NCI-H2196 (cell line): ENCODE measurements at regions not wholly inside any gene's neighbourhood (a gene's known extent, or its start where the extent isn't known, plus 50 kb on each side); places are given as distances from the start of the nearest gene placed in this dataset.

Experiments
- DNase-seq: peaks from one replicate; lab custom pipeline; 2025; ENCODE audit not compliant: unreplicated experiment; lab: John Stamatoyannopoulos, UW

DNA sequence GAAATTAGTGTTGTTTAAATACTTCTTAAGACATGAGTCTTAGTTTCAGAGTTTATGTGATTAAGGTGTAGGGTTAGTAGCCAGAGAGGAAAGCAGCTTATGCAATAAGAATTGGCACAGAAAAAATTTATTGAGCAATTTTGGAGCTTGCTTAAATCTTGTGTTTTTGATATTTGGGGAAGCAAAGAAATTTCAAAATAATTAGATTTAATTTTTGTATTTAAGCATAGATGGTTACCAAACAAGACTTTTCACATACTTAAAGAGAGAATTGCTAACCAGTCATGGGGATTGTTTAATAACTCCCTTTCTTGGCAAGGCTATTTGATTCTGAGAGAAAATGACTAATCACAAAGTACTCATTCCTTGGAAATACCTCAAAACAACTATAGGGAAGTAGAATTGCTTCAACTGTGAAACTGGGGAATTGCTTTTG is 202.0 kb upstream of the GRID2 start:
- DNase-seq, result no peak

DNA sequence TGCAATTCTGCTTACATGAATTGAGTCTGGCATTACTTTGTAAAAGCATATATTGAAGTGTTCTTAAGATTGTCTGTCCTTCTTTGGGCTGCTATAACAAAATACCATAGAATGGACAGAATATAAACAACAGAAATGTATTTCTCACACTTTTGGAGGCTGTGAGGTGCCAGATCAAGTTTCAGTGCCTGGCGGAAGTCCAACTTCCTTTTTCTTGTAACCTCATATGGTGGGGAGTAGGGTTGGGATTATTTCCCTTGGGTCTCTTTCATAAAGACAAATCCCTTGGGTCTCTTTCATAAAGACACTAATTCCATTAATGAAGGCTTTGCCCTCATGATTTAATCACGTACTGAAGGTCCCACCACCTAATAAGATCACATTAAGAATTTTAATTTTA is 199.3 kb upstream of the GRID2 start:
- DNase-seq, result no peak

DNA sequence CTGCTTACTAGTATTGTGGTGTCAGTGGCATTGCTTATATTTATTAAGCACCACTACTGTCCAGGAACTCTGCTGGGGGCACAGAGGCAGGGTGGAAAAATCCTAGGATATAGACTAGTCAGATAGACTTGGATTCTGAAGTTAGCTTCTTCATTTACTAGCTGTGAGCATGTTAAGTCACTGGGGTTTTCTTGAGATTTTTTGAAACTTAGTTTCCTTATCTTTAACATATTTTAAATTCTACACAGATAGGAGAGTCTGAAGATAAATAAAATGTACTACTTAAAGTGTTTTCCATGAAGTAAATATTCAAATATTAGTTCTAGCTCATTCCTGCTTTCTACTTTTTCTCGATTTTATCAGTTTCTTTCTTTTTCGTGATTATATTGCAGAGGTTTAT is 196.9 kb upstream of the GRID2 start:
- no peak for DNase-seq

DNA sequence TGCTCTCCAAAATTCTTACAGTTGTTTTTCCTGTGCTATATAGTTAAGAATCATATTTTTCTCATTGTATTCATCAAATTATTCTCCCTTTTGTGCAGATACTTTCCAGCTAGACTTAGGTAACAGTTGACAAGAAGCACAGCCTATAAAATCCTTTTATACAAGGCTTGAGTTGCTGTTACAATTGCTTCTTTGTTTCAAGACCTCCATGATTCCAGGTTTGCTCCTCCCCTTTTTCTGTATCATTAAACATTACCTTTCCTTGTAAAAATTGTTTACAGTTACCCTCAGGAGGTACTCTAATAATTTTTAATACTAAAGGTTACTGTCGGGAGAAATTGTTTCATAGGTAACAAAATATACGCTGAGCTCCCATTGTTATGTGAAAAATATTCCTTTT is 192.3 kb upstream of the GRID2 start:
- DNase-seq, result no peak

DNA sequence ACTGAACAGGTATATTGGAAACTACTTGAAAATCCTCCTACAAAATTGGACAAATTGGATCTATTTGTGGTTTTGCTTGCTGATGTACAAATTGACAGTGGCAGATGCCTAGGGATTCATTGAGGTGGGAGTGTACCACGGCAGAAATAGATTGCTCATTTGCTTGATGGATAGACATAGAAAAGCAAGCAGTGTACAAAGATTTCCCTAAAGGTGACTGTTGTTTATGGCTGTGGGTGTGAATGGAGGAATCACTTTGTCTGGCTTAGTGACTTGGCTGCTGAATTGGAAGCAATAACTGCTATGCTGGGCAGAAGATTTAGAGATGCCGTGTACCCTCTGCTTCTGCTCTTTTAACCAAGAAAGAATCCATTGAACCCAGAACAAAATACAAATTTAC is 191.0 kb upstream of the GRID2 start:
- no peak for DNase-seq

DNA sequence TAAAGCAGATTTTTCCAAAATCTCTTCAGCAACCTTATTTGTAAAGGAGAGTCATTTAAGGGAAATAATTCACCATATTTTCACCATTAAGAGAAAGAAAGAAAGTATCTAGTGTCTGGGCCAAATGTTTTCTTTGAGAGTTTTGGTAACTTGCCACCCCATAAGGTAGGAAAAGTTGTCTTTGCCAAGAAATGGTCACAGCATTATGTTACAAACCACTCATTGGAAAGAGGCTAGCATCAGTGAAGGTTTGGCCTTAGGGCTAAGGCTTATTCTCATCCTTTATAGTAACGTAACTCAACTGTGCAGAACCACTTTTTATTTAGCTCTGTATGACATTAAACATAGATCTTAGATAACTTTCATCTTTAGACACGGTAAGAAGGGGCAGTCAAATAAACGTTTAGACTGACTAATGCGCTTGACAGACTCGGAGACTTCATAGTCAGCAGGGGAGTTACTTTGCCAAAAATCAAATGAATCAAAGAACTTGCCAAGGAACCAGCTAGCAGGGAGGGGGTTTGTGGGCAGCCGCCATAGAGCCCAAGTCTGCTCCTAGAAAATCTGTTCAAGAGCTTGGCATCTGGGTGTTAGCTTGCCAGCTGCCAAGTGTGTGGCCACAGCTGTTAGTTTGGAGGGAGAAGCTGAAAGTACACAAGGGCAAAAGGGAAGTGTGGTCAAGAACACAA is 182.8 kb upstream of the GRID2 start:
- DNase-seq, result no peak

DNA sequence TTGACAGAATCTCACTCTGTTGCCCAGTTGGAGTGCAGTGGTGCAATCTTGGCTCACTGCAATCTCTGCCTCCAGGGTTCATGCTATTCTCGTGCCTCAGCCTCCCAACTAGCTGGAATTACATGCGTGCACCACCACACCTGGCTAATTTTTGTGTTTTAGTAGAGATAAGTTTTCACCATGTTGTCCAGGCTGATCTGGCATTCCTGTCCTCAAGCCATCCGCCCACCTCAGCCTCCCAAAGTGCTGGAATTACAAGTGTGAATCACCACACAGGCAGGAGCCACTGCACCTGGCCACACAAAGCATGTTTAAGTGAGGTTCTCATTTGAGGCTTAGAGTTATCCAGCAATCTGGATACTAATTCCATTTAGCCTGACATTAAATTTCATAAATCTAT is 180.9 kb upstream of the GRID2 start:
- no peak for DNase-seq

DNA sequence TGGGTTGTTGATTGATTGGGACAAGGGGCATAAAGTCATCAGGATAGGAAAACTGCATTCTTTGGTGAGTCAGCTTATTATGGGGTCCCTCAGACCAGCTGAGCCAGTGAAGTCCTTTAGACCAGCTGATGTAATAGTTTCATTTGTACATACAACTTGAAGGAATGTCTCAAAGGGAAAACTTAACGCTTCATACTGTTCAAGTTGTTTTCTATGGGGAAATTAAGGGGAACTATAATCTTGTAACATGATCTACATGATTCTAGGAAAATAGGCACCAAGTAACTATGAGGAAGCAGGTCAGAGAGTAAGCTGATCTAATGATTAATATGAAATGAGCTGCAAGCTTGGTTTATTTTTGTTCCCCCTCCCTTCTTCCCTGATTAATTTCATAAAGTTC is 175.1 kb upstream of the GRID2 start:
- DNase-seq, result no peak

DNA sequence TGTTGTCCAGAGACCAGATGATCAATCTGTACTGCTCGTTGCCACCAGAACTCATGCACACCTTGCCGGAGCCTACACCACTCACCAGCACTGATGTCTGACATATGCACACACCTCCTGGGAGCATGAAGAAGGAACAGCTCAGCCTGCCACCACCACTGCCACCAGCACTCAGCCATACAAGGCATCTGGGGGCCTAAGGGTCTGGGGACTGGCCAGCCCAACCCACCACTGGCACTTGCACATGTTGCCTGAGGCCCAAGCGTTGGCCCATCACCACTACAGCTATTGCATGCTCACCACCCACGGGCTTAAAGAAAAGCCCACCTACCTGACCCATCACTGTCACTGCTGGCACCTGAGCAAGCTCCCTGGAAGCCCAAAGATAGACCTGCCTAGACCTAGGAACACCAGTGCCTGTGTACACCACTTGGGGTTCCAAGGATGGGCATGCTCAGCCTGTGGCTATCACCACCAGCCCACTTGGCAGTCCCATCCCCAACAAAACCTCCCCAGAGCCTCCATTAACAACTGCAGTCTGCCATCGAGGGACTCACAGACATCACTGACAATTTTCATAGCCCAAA is 174.3 kb upstream of the GRID2 start:
- DNase-seq, result no peak

DNA sequence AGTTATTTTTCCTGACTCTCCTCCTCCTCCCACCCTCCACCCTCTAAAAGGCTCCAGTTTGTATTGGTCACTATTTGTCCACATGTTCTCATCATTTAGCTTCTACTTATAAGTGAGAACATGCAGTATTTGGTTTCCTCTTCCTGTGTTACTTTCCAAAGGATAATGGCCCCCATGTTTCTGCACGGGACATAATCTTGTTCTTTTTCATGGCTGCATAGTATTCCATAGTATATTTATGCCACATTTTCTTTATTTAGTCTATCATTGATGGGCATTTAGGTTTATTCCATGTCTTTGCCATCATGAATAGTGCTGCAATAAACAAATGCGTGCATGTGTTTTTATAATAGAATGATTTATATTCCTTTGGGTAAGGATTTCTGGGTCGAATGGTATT is 167.3 kb upstream of the GRID2 start:
- no peak for DNase-seq

DNA sequence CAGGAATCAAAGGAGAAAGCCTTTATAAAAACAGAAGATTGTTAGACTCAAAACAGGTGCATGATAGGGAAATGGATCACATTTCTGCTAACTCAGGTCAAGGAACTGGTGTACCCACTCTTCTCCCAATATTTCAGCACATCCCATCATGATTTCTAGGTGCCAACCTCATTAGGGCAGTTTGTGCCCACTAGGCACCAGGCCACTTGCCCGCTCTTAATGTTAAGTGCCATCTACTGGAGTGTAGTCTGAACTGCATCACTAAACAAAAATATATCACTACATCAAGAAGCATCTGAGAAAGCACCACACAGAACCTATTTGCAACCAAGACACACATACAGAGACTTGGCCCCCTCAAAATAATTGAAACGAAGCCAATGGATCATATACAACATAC is 140.4 kb upstream of the GRID2 start:
- no peak for DNase-seq

DNA sequence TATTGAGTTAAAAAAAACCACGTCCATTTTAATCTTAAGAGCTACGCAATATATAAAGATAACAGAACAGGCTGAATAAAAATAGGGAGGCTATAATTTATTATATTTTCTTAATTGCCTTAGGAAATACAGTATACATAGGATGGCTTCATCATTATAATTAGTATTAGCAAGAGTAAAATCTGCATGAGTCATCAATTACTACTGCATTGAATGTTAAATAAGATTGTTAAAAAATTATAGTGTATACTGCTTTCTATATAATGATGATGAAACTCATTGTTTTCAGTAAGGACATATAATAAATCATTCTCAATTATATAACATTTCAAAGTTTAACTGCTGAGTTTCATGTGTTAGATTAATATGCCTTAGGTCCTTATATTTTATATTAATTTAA is 133.4 kb upstream of the GRID2 start:
- no peak for DNase-seq

DNA sequence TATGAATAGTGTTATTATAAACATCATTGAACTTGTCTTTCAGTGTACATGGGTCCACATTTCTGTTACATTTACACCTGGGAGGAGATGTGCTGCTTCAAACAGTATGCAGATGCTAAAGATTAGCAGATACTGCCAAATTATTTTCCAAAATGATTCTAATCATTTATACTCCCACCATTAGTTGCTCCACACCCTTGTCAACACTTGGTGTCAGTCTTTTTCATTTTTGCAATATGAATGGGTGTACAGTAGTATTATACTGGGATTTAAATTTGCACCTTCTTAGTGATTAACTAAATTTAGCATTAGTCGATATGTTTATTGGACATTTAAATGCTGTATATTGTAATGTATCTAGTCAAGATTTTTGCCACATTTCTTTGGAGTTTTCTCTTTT is 131.6 kb upstream of the GRID2 start:
- DNase-seq, result no peak

DNA sequence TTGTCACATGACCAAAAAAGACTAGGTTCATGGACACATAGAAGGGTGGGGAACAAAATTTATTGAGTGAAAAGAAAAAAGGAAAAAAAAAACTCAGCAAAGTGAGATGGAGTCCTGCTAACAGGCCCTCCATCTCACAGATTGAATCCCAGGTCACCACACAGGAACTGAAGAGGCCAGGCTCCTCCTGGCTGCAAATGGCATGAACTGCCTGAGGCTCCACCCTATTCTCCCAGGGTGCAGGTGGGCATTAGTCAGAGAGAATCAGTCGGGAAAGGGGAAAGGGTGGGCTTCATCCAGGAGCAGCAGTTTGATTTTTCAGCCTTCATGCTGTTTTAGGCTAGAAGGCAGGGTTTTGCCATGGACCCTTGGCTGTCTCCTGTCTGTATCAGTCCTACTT is 128.5 kb upstream of the GRID2 start:
- no peak for DNase-seq

DNA sequence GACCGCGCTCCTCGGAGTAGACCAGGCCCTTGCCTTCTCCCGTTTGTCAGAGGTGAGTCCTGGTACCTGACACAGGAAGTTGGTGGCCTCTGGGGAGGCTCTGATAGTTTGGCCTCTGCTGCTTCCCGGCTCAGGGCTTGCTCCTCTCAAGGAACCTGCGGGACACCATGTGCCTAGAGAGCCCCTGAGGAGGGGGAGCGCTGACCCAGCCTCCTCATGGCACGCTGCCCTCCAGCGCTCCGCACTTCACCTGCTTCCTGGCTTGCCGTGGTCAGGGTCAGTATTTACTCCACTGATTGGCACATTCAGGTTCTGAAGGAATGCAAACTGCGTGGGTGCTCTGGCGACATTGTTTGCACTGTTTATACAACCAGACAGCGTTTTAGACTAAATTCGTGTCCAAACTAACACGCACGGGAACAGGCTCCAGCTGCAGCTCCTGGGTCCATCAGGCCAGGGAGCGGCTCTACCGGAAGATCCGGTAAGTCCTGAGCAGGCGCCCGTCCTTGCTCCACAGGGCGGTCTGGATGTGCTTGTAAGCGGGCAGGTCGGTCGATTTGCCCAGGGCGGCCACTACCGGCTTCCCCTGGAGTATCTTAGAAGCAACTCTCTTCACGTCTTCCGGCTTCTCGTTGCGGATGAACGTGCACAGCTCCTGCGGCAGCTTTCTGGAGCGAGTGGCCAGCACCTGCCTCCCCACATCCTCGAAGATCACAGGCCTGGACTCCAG is 121.6 kb upstream of the GRID2 start:
- DNase-seq, result no peak

DNA sequence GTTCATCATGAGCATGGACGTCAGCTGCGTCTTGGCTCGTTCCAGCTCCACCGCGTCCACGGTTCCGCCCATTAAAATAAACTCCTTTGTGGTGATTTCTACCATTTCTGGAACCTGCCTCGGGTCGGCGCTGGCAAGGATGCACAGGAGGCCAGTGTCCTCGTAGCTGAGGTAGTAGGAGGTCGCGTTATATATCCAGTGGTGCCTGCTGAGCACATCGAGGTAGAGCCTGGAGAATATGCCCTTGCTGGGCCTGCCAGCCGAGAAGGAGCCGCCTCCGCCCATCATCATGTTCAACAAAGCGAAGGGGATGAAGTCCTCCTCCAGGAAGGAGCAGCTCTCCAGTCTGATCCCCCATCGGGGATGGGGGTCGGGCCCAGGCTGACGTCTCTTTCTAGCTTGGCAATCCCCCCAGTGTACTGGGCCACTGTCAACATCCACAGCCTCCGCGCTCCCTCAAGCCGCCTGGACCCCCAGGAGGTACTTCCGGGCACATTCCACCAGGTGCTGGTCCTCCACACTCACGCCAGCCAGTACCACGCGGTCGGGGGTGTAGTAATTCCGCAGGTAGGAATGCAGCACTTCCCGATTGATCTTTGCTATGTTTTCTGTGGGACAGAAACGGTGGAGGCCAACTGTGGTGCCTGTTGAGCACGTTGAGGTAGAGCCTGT is 120.9 kb upstream of the GRID2 start:
- DNase-seq, result no peak

DNA sequence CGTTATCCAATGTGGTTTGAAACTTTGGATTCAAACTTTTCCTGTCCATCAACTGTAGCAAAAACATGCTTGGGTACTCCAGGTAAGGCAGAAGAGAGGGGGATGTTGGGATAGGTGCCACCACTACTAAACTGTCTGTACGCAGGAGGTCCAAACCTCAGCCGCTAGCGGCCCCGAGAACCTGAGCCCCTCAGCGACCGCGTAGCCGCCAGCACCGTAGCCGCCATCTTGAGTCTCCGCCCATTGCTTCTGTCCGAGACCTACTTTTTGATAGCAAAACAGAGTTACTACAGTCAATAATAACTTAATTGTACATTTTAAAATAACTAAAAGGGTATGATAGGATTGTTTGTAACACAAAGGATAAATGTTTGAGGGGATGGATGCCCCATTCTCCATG is 119.9 kb upstream of the GRID2 start:
- DNase-seq, result no peak

DNA sequence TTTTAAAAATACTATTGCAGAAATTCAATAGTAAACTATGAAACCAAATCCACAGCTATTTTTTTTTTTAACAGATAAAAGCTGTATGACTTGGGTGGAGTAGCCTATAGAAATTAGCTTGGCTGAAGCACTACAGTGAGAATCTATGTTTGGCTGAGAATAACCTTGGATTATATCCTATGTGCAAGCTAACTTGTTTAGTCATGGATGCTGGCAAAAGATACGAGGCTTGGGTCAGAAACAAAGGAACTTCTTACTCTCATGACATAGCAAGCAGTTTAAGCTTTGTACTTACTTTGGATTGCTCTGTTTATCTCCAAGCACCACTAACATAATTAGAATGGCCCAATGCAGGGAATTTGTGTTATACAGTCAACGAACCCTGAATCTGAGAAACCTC is 119.2 kb upstream of the GRID2 start:
- DNase-seq, result no peak

DNA sequence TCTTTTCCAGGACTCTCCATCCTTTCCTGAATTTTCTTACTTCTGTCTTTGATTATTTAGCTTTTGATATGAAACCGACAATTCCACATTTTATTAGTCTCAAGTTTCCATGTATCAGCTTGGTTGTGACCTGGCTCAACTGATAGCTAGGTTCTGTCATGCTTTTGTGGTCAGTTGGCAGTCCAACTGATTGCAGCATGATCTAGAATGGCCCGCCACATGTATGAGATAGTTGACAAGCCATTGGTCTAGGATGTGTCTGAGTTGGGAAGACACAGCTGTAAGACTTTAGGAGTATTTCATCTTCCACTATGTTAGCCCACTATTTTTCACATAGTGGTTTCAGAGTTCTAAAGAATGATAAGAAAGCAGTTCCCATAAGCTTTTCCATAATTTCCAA is 117.5 kb upstream of the GRID2 start:
- no peak for DNase-seq

DNA sequence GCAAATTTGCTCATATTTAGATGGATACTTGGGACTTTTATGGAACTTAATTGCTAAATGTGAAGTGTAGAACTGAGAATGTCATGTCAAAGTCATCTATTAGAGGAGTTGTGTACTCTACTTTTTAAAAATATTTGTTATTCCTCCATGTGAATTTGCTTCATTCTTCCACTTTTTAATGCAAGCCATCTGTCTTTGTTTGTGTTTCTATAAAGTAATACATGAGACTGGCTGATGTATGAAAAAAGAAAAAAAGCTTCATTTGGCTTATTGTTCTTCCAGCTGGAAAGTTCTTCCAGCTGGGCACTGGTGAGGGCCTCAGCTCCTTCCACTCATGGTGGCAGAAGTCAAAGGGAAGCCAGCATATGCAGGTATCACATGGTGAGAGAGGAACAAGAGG is 114.6 kb upstream of the GRID2 start:
- DNase-seq, result no peak

DNA sequence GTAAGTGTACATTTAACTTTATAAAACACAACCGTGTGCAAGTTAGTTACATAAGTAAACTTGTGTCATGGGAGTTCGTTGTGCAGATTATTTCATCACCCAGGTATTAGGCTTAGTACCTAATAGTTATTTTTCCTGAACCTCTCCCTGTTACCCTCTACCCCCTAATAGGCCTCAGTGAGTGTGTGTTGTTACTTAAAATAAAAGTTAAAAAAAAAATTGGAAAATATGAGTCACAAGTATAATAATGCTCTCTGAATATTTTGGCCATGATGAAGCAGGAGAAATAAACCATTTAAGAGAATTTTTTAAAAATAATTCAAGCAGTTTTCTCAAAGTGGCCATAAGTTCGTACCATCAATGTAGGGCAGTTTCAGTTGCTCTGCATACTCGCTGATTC is 105.1 kb upstream of the GRID2 start:
- no peak for DNase-seq

DNA sequence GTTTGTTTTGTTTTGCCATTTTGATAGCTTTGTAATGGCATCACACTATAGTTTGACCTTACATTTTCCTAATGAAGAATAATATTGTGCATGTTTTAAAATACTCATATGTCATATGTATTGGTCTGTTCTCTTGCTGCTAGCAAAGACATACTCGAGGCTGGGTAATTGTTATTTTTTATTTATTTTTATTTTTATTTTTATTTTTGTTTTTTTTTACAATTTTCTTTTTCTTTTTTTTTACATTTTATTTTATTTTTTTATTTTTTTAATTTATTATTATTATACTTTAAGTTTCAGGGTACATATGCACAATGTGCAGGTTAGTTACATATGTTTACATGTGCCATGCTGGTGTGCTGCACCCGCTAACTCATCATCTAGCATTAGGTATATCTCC is 104.6 kb upstream of the GRID2 start:
- DNase-seq, result no peak
